ENCODE measurements at regions not wholly inside any gene's neighbourhood (a gene's known extent, or its start where the extent isn't known, plus 50 kb on each side); places are given as distances from the start of the nearest gene placed in this dataset.
"Not testable (repeated sequence)": the region's sequence is repeated elsewhere in the genome, so short reads cannot be mapped to it uniquely, and the experiment has no call there.

- intact Hi-C loops (cut with DNase I; ENCODE audit: low total_unique reads): no loop called here
- no peak overlapping the region for H3K4me3 ChIP-seq
Measured at GRCh38 chr18:1668279-1668678, 763.6 kb downstream of the ADCYAP1 start.

GRCh38 chr18:1671710-1672109, 767.0 kb downstream of the ADCYAP1 start:
- H3K27ac ChIP-seq; H3K4me1 ChIP-seq; H3K36me3 ChIP-seq; intact Hi-C loops (cut with DNase I; ENCODE audit: low total_unique reads); H3K27me3 ChIP-seq; DNase-seq; H3K4me3 ChIP-seq: not testable (repeated sequence)
- H3K9me3 ChIP-seq: peaks cover 0 to 13% (median 6%) of the 10 kb centered on the region in 4 donors
- 78 to 97% (median 89%) methylated on average over 2 of the region's 2 CpGs for WGBS, 5 donors

More at GRCh38 chr18:1668279-1668678, 763.6 kb downstream of the ADCYAP1 start:
- 41 to 50% (median 43%) methylated on average over 4 of the region's 4 CpGs for WGBS, 5 donors
- DNase-seq: no peak
- Histone ChIP-seq H3K27ac (no peak overlapping the region), H3K36me3 (no peaks in the 10 kb centered on the region), H3K27me3 (peaks cover 0 to 4% (median 0%) of the 10 kb centered on the region in 3 donors), H3K4me1 (no peaks in the 10 kb centered on the region), H3K9me3 (peaks cover 0 to 13% (median 6%) of the 10 kb centered on the region in 4 donors)
- TF ChIP-seq, protein P1, sequence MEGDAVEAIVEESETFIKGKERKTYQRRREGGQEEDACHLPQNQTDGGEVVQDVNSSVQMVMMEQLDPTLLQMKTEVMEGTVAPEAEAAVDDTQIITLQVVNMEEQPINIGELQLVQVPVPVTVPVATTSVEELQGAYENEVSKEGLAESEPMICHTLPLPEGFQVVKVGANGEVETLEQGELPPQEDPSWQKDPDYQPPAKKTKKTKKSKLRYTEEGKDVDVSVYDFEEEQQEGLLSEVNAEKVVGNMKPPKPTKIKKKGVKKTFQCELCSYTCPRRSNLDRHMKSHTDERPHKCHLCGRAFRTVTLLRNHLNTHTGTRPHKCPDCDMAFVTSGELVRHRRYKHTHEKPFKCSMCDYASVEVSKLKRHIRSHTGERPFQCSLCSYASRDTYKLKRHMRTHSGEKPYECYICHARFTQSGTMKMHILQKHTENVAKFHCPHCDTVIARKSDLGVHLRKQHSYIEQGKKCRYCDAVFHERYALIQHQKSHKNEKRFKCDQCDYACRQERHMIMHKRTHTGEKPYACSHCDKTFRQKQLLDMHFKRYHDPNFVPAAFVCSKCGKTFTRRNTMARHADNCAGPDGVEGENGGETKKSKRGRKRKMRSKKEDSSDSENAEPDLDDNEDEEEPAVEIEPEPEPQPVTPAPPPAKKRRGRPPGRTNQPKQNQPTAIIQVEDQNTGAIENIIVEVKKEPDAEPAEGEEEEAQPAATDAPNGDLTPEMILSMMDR (IDR thresholded peaks at IDR 0.05): no peak
- TF ChIP-seq EP300 (IDR thresholded peaks at IDR 0.05): no peak
- TF ChIP-seq POLR2AphosphoS5 (IDR thresholded peaks at IDR 0.05): no peak
- TF ChIP-seq POLR2A (IDR thresholded peaks at IDR 0.05): no peak

DNA sequence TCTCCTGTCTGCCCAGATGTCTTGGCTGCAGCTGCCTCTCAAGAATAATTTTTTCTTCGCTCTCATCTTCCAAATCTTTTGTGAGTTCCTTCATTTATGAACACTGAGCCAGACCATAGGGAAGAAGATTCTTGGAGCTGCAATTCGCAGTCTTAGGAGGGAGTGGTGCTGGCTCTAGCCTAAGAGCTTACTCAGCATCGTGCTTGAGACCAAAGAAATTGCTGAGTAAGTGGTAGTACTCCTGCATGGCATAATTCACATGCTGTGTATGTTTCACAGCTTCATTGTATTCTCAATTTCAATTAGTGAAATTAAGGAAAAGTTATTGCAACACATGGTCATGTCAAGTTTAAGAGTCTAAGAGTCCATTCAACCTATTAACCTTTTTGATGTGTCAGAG, 771.7 kb downstream of the ADCYAP1 start:
- intact Hi-C loops (cut with DNase I; ENCODE audit: low total_unique reads): no loop called here
- Histone ChIP-seq H3K27me3 (no peaks in the 10 kb centered on the region), H3K4me3 (no peak overlapping the region), H3K4me1 (no peaks in the 10 kb centered on the region), H3K9me3 (peaks cover 0 to 9% (median 6%) of the 10 kb centered on the region in 4 donors), H3K27ac (no peak overlapping the region), H3K36me3 (no peaks in the 10 kb centered on the region)
- DNase-seq: no peak
- no peak for TF ChIP-seq POLR2A (IDR thresholded peaks at IDR 0.05)
- no peak for TF ChIP-seq POLR2AphosphoS5 (IDR thresholded peaks at IDR 0.05)
- TF ChIP-seq, protein P1 (IDR thresholded peaks at IDR 0.05): no peak
- TF ChIP-seq EP300 (IDR thresholded peaks at IDR 0.05): no peak
- WGBS, 5 donors: 73 to 84% (median 82%) methylated on average over 3 of the region's 3 CpGs

GRCh38 chr18:1680108-1680507, 775.4 kb downstream of the ADCYAP1 start:
- 64 to 80% (median 73%) methylated on average over 1 of the region's 1 CpG for WGBS, 5 donors
- H3K4me3 ChIP-seq: no peak overlapping the region
- intact Hi-C loops (cut with DNase I; ENCODE audit: low total_unique reads): no loop called here
- DNase-seq: no peak
- TF ChIP-seq POLR2AphosphoS5 (IDR thresholded peaks at IDR 0.05): no peak
- TF ChIP-seq EP300 (IDR thresholded peaks at IDR 0.05): no peak
- TF ChIP-seq, protein P1 (IDR thresholded peaks at IDR 0.05): no peak
- TF ChIP-seq POLR2A (IDR thresholded peaks at IDR 0.05): no peak
- no peaks in the 10 kb centered on the region for H3K36me3 ChIP-seq
- H3K27ac ChIP-seq: no peak overlapping the region
- H3K9me3 ChIP-seq: no peaks in the 10 kb centered on the region
- H3K27me3 ChIP-seq: no peaks in the 10 kb centered on the region
- no peaks in the 10 kb centered on the region for H3K4me1 ChIP-seq

DNA sequence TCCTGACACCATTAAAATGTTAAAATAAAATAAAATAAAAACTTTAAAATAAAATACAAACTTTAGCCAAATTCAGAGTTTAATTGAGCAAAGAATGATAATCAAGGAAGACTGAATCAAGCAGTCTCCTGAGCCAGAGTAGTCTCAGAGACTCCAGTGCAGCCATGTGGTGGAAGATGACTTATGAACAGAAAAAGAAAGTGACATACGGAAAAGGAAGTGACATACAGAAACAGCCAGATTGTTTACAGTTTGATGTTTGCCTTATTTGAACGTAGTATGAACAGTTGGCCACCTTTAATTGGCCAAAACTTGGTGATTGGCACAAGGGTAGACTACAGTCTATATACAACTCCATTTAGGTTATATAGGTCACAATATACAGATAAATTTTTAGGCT, 787.2 kb downstream of the ADCYAP1 start:
- WGBS, 5 donors: 62 to 79% (median 73%) methylated on average over 2 of the region's 2 CpGs
- TF ChIP-seq EP300 (IDR thresholded peaks at IDR 0.05): no peak
- TF ChIP-seq POLR2AphosphoS5 (IDR thresholded peaks at IDR 0.05): no peak
- no peak for TF ChIP-seq POLR2A (IDR thresholded peaks at IDR 0.05)
- TF ChIP-seq, protein P1 (IDR thresholded peaks at IDR 0.05): no peak
- H3K27me3 ChIP-seq: no peaks in the 10 kb centered on the region
- H3K36me3 ChIP-seq: no peaks in the 10 kb centered on the region
- H3K27ac ChIP-seq: no peak overlapping the region
- intact Hi-C loops (cut with DNase I; ENCODE audit: low total_unique reads): no loop called here
- no peak overlapping the region for H3K4me3 ChIP-seq
- no peak for DNase-seq
- H3K4me1 ChIP-seq: no peaks in the 10 kb centered on the region
- no peaks in the 10 kb centered on the region for H3K9me3 ChIP-seq

Measured in stomach (tissue), 8 donors.